HCT116 (cell line): ENCODE measurements at regions not wholly inside any gene's neighbourhood (a gene's known extent, or its start where the extent isn't known, plus 50 kb on each side); places are given as distances from the start of the nearest gene placed in this dataset.

Experiments
- ATAC-seq: fragments of 200-7000 bp; cut with Tn5 transposase; 2 replicates; pipeline ENCODE4 v1.9.1; 2020; ENCODE audit warnings: mild to moderate bottlenecking, moderate library complexity
- BruUV-seq: library from RNA; stranded (reverse); fragments of 400-500 nt; replicated peaks from 2 replicates; lab custom pipeline; 2021; lab: Mats Ljungman, UMichigan
- CTCF ChIA-PET: fragments of 300-600 bp; sonication (Branson Sonifier 250); formaldehyde crosslinking; loops from one replicate; lab custom pipeline; 2021; ENCODE audit warnings: antibody characterized with exemption; lab: Charles Lee
- POLR2A ChIA-PET: fragments of 300-600, 350-600 bp; sonication (Branson Sonifier 250); formaldehyde crosslinking; loops from one replicate; lab custom pipeline; 2021; ENCODE audit warnings: antibody characterized with exemption; lab: Charles Lee
- RAD21 ChIA-PET, 2 experiments: fragments of 300-600 bp; sonication (Branson Sonifier 250); formaldehyde crosslinking; loops; one replicate each; lab custom pipeline; 2023; ENCODE audit warnings: low total read pairs in 2 of 2; ENCODE audit not compliant: uncharacterized antibody in 2 of 2, unreplicated experiment in 2 of 2, low non-redundant PET in 1 of 2; lab: Charles Lee
- DNase-seq: peaks from one replicate; pipeline ENCODE4 v3.0.0-alpha.2; 2010; ENCODE audit warnings: low read depth, low spot score
- H2AFZ ChIP-seq: fragments of 200-600 bp; shearing (Covaris generic), sonication (generic); 2 replicates; pipeline ENCODE4 v1.6.1; 2017; ENCODE audit warnings: low read depth, mixed run types, mixed read lengths, antibody characterized with exemption, low read length; ENCODE audit not compliant: poor library complexity, severe bottlenecking
- H3K27ac ChIP-seq: 2 replicates; pipeline ENCODE4 v1.5.1; 2012; ENCODE audit warnings: low read depth, low read length
- H3K27me3 ChIP-seq: fragments of 200-600 bp; sonication (generic); 2 replicates; pipeline ENCODE4 v1.6.1; 2016; ENCODE audit warnings: mixed run types, low read length, mixed read lengths; ENCODE audit not compliant: insufficient read depth
- H3K36me3 ChIP-seq, 2 experiments: fragments of 200-500 bp in 1 of 2; fragments of 200-600 bp in 1 of 2; sonication (Bioruptor generic) in 1 of 2; sonication (generic) in 1 of 2; 2 replicates each; pipeline versions ENCODE4 v1.5.1 to v1.6.1; 2014 to 2016; ENCODE audit warnings: low read length in 2 of 2, inconsistent platforms in 1 of 2, mixed read lengths in 1 of 2, mixed run types in 1 of 2; ENCODE audit not compliant: insufficient read depth in 2 of 2, control insufficient read depth in 1 of 2
- H3K4me1 ChIP-seq, 2 experiments: fragments of 200-600 bp in 1 of 2; sonication (generic) in 1 of 2; 2 replicates each; pipeline versions ENCODE4 v1.5.1 to v1.6.1; 2012 to 2017; ENCODE audit warnings: low read length in 2 of 2, inconsistent platforms in 1 of 2, mild to moderate bottlenecking in 1 of 2, mixed read lengths in 1 of 2, mixed run types in 1 of 2, moderate library complexity in 1 of 2; ENCODE audit not compliant: insufficient read depth in 2 of 2, control insufficient read depth in 1 of 2
- H3K4me2 ChIP-seq: fragments of 200-600 bp; sonication (generic); 2 replicates; pipeline ENCODE4 v1.6.1; 2017; ENCODE audit warnings: mixed run types, low read length, mixed read lengths
- H3K4me3 ChIP-seq, 2 experiments: fragments of 200-600 bp in 1 of 2; sonication (generic) in 1 of 2; replicated peaks in 1 of 2; 2 replicates each; pipeline ENCODE4 v1.5.1; 2011 to 2016; ENCODE audit warnings: low read length in 2 of 2, control low read depth in 1 of 2, low read depth in 1 of 2, mild to moderate bottlenecking in 1 of 2, mixed read lengths in 1 of 2, mixed run types in 1 of 2
- H3K79me2 ChIP-seq: fragments of 200-600 bp; sonication (generic); 2 replicates; pipeline ENCODE4 v1.6.1; 2017; ENCODE audit warnings: mild to moderate bottlenecking, mixed run types, low read length, moderate library complexity, mixed read lengths; ENCODE audit not compliant: insufficient read depth
- H3K9ac ChIP-seq: fragments of 200-600 bp; sonication (generic); 2 replicates; pipeline ENCODE4 v1.6.1; 2016; ENCODE audit warnings: low read length, mixed read lengths
- H3K9me2 ChIP-seq: fragments of 200-600 bp; sonication (generic), shearing (Covaris generic); 2 replicates; pipeline ENCODE4 v1.6.1; 2017; ENCODE audit warnings: mixed run types, mild to moderate bottlenecking, moderate library complexity; ENCODE audit not compliant: insufficient read depth
- H3K9me3 ChIP-seq, 2 experiments: fragments of 200-500 bp in 1 of 2; fragments of 200-600 bp in 1 of 2; sonication (Bioruptor generic) in 1 of 2; sonication (generic) in 1 of 2; 2 replicates each; pipeline ENCODE4 v1.6.1; 2014 to 2017; ENCODE audit warnings: low read length in 2 of 2, mixed read lengths in 2 of 2, inconsistent platforms in 1 of 2, low read depth in 1 of 2, mild to moderate bottlenecking in 1 of 2, mixed run types in 1 of 2, moderate library complexity in 1 of 2; ENCODE audit not compliant: control insufficient read depth in 1 of 2, insufficient read depth in 1 of 2
- H4K20me1 ChIP-seq: fragments of 200-600 bp; sonication (generic), shearing (Covaris generic); 2 replicates; pipeline ENCODE4 v1.6.1; 2017; ENCODE audit warnings: mixed run types, mild to moderate bottlenecking, moderate library complexity; ENCODE audit not compliant: insufficient read depth
- CEBPB ChIP-seq: IDR thresholded peaks from 2 replicates; pipeline ENCODE4 v1.6.1; 2012; ENCODE audit warnings: low read depth
- EGR1 ChIP-seq: IDR thresholded peaks from 2 replicates; pipeline ENCODE4 v1.6.1; 2012; ENCODE audit warnings: low read depth
- EZH2 ChIP-seq: fragments of 200-600 bp; sonication (generic); IDR thresholded peaks from 2 replicates; pipeline ENCODE4 v1.6.1; 2017; ENCODE audit warnings: antibody characterized with exemption, mixed run types
- EZH2phosphoT487 ChIP-seq: fragments of 200-600 bp; IDR thresholded peaks from 2 replicates; pipeline ENCODE4 v1.6.1; 2018; ENCODE audit warnings: antibody characterized with exemption, borderline replicate concordance
- JUND ChIP-seq: IDR thresholded peaks from 2 replicates; pipeline ENCODE4 v1.6.1; 2012
- POLR2AphosphoS5 ChIP-seq: IDR thresholded peaks from 2 replicates; pipeline ENCODE4 v1.6.1; 2011; ENCODE audit warnings: mild to moderate bottlenecking, low read depth, low read length, moderate library complexity
- SIN3A ChIP-seq: IDR thresholded peaks from 2 replicates; pipeline ENCODE4 v1.6.1; 2012; ENCODE audit warnings: low read depth
- ZNF274 ChIP-seq: fragments of 200-500 bp; sonication (Bioruptor generic); IDR thresholded peaks from 2 replicates; pipeline ENCODE4 v1.6.1; 2014; ENCODE audit warnings: mild to moderate bottlenecking, low read depth, low read length, inconsistent platforms
- intact Hi-C: fragments of 100-400 bp; cut with micrococcal nuclease; formaldehyde crosslinking; loops from 2 replicates; pipeline ENCODE4 v1.10.0; 2022
- TF ChIP-seq, protein P1 (sequence below): IDR thresholded peaks from 2 replicates; pipeline ENCODE4 v1.6.1; 2011; ENCODE audit warnings: mild to moderate bottlenecking, low read length, moderate library complexity; ENCODE audit not compliant: insufficient replicate concordance; ENCODE audit errors: extremely low read depth
- TF ChIP-seq, protein P2 (sequence below): IDR thresholded peaks from 2 replicates; pipeline ENCODE4 v1.6.1; 2012

DNA sequence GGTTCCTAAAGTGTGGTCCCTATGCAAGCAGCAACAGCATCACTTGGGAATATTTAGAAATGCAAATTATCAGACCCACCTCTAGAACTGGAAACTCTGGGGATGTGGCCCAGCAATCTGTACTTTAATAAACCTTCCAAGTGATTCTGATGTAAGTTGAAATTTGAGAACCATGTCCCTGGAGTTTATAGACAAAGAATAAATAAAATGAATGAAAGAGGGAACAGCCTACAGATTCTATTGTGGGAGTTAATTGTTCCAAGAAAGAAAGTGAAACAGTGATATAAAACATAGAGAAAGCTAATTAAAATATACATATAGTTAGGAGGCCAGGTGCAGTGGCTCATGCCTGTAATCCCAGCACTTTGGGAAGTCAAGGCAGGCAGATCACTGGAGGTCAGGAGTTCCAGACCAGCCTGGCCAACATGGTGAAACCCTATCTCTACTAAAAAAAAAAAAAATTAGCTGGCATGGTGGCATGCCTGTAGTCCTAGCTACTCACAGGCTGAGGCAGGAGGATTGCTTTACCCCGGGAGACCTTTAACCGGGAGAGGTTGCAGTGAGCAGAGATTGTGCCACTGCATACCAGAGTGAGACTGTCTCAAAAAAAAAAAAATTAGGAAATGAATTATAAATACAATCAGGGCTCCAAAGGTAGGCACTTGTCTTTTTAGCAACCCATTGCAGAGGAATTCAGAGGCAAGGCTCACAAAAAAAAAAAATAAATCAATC, 507.5 kb downstream of the NAV3 start:
- Histone ChIP-seq H3K4me3 (no peak overlapping the region), H3K4me1 (no peaks in the 10 kb centered on the region), H3K79me2 (no peaks in the 10 kb centered on the region), H2AFZ (no peak overlapping the region), H3K27ac (no peak overlapping the region), H3K9me3 (no peaks in the 10 kb centered on the region), H3K9ac (no peak overlapping the region), H4K20me1 (no peaks in the 10 kb centered on the region), H3K27me3 (no peaks in the 10 kb centered on the region), H3K9me2 (no peaks in the 10 kb centered on the region), H3K36me3 (no peaks in the 10 kb centered on the region), H3K4me2 (no peak overlapping the region)
- ATAC-seq (no peak), DNase-seq (no peak)
- intact Hi-C loops, result no loop called here
- ChIA-PET POLR2A (no interaction called here), RAD21 (no interaction called here), CTCF (no interaction called here)
- TF ChIP-seq JUND (no peak), ZNF274 (no peak), EGR1 (no peak), EZH2 (no peak)
- TF ChIP-seq, protein P1, sequence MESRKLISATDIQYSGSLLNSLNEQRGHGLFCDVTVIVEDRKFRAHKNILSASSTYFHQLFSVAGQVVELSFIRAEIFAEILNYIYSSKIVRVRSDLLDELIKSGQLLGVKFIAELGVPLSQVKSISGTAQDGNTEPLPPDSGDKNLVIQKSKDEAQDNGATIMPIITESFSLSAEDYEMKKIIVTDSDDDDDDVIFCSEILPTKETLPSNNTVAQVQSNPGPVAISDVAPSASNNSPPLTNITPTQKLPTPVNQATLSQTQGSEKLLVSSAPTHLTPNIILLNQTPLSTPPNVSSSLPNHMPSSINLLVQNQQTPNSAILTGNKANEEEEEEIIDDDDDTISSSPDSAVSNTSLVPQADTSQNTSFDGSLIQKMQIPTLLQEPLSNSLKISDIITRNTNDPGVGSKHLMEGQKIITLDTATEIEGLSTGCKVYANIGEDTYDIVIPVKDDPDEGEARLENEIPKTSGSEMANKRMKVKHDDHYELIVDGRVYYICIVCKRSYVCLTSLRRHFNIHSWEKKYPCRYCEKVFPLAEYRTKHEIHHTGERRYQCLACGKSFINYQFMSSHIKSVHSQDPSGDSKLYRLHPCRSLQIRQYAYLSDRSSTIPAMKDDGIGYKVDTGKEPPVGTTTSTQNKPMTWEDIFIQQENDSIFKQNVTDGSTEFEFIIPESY, result no peak
- no TSS peak for BruUV-seq

DNA sequence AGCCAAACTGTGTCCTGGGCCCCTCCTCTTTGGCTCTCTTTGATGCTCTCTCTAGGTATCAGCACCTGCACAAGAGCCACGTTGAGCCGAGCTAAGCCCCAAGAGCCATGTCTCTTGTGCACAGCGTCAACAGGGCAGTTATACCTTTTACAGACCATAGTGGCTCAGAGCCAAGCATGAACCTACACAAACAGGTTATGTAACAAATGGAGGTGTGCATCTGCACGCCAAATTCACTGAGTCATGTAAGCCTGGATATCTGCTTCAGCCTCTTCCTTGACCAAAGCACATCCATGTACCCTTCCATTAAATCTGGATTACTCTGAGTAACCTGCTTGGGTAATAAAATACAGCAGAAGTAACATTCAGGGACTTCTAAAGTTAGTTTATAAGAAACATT, 509.7 kb downstream of the NAV3 start:
- POLR2A ChIA-PET, result no interaction called here
- intact Hi-C loops, result no loop called here
- CTCF ChIA-PET, result no interaction called here

More for the DNA sequence above, 509.7 kb downstream of the NAV3 start:
- Histone ChIP-seq H3K27me3 (no peaks in the 10 kb centered on the region), H3K9me3 (no peaks in the 10 kb centered on the region), H3K9ac (no peak overlapping the region), H2AFZ (no peak overlapping the region), H3K27ac (no peak overlapping the region), H4K20me1 (no peaks in the 10 kb centered on the region), H3K36me3 (no peaks in the 10 kb centered on the region), H3K9me2 (no peaks in the 10 kb centered on the region), H3K4me2 (no peak overlapping the region)
- RAD21 ChIA-PET, result no interaction called here
- ATAC-seq, result no peak
- no TSS peak for BruUV-seq
- TF ChIP-seq EZH2 (no peak), SIN3A (no peak), POLR2AphosphoS5 (no peak), JUND (no peak), CEBPB (no peak), EZH2phosphoT487 (no peak)
- TF ChIP-seq, protein P2, sequence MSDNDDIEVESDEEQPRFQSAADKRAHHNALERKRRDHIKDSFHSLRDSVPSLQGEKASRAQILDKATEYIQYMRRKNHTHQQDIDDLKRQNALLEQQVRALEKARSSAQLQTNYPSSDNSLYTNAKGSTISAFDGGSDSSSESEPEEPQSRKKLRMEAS, result no peak
- TF ChIP-seq, protein P1, result no peak
- TF ChIP-seq, all 23 proteins: peak for 0
- no peak for DNase-seq
- H3K79me2 ChIP-seq, result no peaks in the 10 kb centered on the region
- no peak overlapping the region for H3K4me3 ChIP-seq
- no peaks in the 10 kb centered on the region for H3K4me1 ChIP-seq
